Thymus (tissue), 11 donors: ENCODE measurements at regions not wholly inside any gene's neighbourhood (a gene's known extent, or its start where the extent isn't known, plus 50 kb on each side); places are given as distances from the start of the nearest gene placed in this dataset.

ENCODE experiments used
- DNase-seq, 9 donors: peaks; one replicate each; pipeline ENCODE4 v3.0.0-alpha.2; 2013; ENCODE audit warnings: low spot score in 9 of 9, low read depth in 6 of 9, missing footprints in 1 of 9
- H3K27ac ChIP-seq, 2 donors: one replicate each; pipeline ENCODE4 v1.5.1; 2013; ENCODE audit warnings: control low read depth in 1 of 2, low read depth in 1 of 2, low read length in 1 of 2, mild to moderate bottlenecking in 1 of 2, moderate library complexity in 1 of 2
- H3K27me3 ChIP-seq, 2 donors: one replicate each; pipeline ENCODE4 v1.5.1; 2013; ENCODE audit warnings: low read length in 1 of 2; ENCODE audit not compliant: control insufficient read depth in 2 of 2, insufficient read depth in 1 of 2
- H3K36me3 ChIP-seq, 2 donors: one replicate each; pipeline ENCODE4 v1.5.1; 2013; ENCODE audit warnings: low read length in 1 of 2, mild to moderate bottlenecking in 1 of 2, moderate library complexity in 1 of 2; ENCODE audit not compliant: control insufficient read depth in 2 of 2, insufficient read depth in 2 of 2
- H3K4me1 ChIP-seq, 2 donors: one replicate each; pipeline ENCODE4 v1.5.1; 2013; ENCODE audit warnings: low read length in 2 of 2; ENCODE audit not compliant: control insufficient read depth in 2 of 2, insufficient read depth in 2 of 2
- H3K4me3 ChIP-seq, 2 donors: one replicate each; pipeline ENCODE4 v1.5.1; 2013; ENCODE audit warnings: low read length in 2 of 2, control low read depth in 1 of 2, mild to moderate bottlenecking in 1 of 2
- H3K9me3 ChIP-seq, 2 donors: one replicate each; pipeline ENCODE4 v1.5.1; 2013; ENCODE audit warnings: low read length in 1 of 2, mild to moderate bottlenecking in 1 of 2; ENCODE audit not compliant: control insufficient read depth in 2 of 2, insufficient read depth in 1 of 2
- WGBS: extraction: QIAGEN DNeasy Blood & Tissue Kit; methylation state at CpG from one replicate; pipeline ENCODE4 v1.1.7; 2013; 5-methylcytosine and 5-hydroxymethylcytosine counted together
- donor health status: healthy.

DNA sequence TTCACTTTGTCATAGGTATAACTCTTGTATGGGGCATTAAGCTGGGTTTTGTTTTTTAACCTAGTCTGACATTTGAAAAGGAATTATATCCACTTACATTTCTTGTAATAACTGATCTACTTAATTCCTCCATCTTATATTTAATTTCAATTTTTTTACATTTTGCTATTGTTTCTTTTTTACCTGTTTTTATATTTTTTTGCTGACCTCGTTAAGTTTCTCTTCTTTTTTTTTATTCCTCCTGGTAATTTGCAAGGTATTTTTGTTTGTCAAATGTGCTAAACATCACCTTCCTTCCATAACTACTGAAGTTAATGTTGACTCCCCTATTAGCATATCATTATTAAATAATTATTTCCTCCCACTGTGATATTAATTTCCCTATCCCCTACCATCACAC, 87.7 kb upstream of the NR2F2 start:
- WGBS, result 96% methylated on average over 1 of the region's 1 CpG
- no peaks in the 10 kb centered on the region for H3K36me3 ChIP-seq
- no peak for DNase-seq

DNA sequence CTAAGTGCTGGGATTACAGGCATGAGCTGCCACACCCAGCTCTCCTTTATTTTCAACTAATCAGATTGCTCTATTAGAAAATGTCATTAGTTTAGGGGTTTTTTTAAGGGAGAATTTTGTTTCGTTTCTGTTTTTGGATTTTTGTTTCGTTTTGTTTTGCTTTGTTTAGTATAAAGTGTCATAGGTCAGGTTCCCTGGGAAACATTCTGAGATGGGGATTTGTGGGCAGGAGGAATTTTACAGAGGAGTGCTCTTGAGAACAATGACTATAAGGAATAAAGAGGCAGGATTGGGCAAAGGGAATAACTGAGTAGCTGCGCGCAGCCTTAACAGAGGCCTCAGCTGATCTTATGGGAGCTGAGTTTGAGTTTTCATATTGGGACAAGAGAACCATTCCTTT, 86.8 kb upstream of the NR2F2 start:
- H3K4me1 ChIP-seq, result no peaks in the 10 kb centered on the region
- H3K27ac ChIP-seq, result no peak overlapping the region
- WGBS, result 90% methylated on average over 4 of the region's 4 CpGs
- no peaks in the 10 kb centered on the region for H3K27me3 ChIP-seq
- no peak for DNase-seq
- no peak overlapping the region for H3K4me3 ChIP-seq
- no peaks in the 10 kb centered on the region for H3K9me3 ChIP-seq
- no peaks in the 10 kb centered on the region for H3K36me3 ChIP-seq

More for the DNA sequence above, 87.7 kb upstream of the NR2F2 start:
- H3K4me1 ChIP-seq, result no peaks in the 10 kb centered on the region
- H3K27me3 ChIP-seq, result no peaks in the 10 kb centered on the region
- no peak overlapping the region for H3K27ac ChIP-seq
- H3K4me3 ChIP-seq, result no peak overlapping the region
- H3K9me3 ChIP-seq, result no peaks in the 10 kb centered on the region

DNA sequence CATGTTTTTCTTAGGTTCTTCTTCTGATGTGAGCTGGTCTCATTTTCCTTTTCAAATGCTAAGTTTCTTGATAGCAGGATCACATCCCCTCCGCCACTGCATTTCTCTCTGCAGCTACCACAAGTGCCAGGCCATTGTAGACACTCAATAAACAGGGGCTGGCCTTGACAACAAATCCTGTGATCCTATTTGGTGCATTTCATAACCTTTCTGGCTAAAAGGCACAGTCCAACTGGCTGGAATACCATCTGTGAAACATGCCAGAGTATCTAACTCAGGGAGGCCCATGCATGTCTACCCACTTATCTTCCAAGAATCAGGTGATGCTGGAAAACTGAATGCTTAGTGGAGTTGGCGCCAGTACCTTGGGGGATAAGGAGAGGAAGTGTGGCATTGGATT, 85.2 kb upstream of the NR2F2 start:
- no peak for DNase-seq
- no peak overlapping the region for H3K4me3 ChIP-seq
- H3K36me3 ChIP-seq, result no peaks in the 10 kb centered on the region
- WGBS, result 89% methylated on average over 2 of the region's 2 CpGs
- H3K27me3 ChIP-seq, result no peaks in the 10 kb centered on the region
- no peaks in the 10 kb centered on the region for H3K4me1 ChIP-seq
- H3K9me3 ChIP-seq, result no peaks in the 10 kb centered on the region
- no peak overlapping the region for H3K27ac ChIP-seq

DNA sequence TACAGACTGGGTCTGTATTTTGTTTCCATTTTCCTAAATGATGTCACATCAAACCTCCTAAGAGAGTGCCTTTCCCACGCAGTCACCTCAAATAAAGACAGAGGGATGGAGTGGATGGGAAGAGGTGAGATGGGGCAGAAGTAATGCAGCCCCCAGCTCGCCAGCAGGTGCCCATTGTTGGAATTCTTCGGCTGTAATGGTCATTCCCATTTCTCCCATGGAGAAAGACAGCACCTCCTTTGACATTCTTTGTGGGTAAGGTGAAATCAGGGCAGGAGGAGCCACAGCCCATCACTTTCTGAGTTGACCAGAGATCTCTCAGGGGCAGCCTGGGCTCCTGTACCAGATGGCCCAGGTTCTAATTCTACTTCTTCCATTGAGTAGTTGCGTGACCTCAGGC, 84.4 kb upstream of the NR2F2 start:
- Histone ChIP-seq H3K27ac (no peak overlapping the region), H3K4me3 (no peak overlapping the region), H3K27me3 (no peaks in the 10 kb centered on the region), H3K36me3 (no peaks in the 10 kb centered on the region), H3K9me3 (no peaks in the 10 kb centered on the region), H3K4me1 (no peaks in the 10 kb centered on the region)
- 84% methylated on average over 4 of the region's 4 CpGs for WGBS
- DNase-seq, result no peak

DNA sequence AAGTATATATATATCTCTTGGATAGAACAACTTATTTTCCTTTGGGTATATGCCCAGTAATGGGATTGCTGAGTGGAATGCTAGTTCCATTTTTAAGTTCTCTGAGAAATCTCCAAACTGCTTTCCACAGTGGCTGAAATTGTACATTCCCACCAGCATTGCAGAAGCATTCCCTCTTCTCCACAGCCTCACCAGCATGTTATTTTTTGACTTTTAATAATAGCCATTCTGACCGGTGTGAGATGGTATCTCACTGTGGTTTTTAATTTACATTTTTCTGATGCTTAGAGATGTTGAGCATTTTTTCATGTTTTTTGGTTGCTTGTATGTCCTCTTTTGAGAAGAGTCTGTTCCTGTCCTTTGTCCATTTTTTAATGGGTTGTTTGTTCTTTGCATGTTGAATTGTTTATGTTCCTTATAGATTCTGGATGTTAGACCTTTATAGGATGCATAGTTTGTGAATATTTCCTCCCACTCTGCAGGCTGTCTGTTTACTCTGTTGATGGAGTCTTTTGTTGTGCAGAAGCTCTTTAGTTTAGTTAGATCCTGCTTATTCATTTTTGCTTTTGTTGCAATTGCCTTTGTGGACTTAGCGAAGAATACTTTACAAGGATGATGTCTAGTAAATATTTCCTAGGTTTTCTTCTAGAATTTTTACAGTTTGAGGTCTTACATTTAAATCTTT, 82.7 kb upstream of the NR2F2 start:
- no peaks in the 10 kb centered on the region for H3K9me3 ChIP-seq
- 92% methylated on average over 2 of the region's 2 CpGs for WGBS
- DNase-seq, result no peak
- no peaks in the 10 kb centered on the region for H3K4me1 ChIP-seq
- H3K4me3 ChIP-seq, result no peak overlapping the region
- no peaks in the 10 kb centered on the region for H3K27me3 ChIP-seq
- H3K27ac ChIP-seq, result no peak overlapping the region
- no peaks in the 10 kb centered on the region for H3K36me3 ChIP-seq

- 97% methylated on average over 5 of the region's 5 CpGs for WGBS
- no peak overlapping the region for H3K27ac ChIP-seq
- no peaks in the 10 kb centered on the region for H3K4me1 ChIP-seq
- no peaks in the 10 kb centered on the region for H3K9me3 ChIP-seq
- DNase-seq, result no peak
- H3K4me3 ChIP-seq, result no peak overlapping the region
- no peaks in the 10 kb centered on the region for H3K36me3 ChIP-seq
- no peaks in the 10 kb centered on the region for H3K27me3 ChIP-seq
These were observed 78.4 kb upstream of the NR2F2 start for GRCh38 chr15:96252148-96252547.

GRCh38 chr15:96253006-96253747, 77.3 kb upstream of the NR2F2 start:
- H3K27me3 ChIP-seq, result no peaks in the 10 kb centered on the region
- 77% methylated on average over 7 of the region's 7 CpGs for WGBS
- no peaks in the 10 kb centered on the region for H3K4me1 ChIP-seq
- H3K9me3 ChIP-seq, result no peaks in the 10 kb centered on the region
- H3K27ac ChIP-seq, result no peak overlapping the region
- no peak for DNase-seq
- no peak overlapping the region for H3K4me3 ChIP-seq
- H3K36me3 ChIP-seq, result no peaks in the 10 kb centered on the region

DNA sequence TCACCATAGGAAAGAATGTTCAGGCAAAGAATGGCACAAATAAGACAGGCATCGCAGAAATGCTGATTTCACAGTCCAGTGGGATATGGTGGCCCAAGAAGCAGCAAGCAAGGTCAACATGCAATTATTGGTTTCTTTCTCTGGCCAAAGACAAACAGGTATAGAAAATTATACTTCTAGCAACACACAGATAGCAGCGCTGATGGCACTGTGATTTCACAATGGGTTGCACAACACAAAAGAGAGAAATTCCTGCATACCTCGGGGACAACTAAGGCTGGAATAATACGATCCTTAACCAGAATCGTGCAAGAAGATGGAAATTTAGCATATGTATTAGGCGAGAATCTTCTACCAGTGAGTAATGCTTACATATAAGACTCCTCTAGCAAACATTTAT, 76.3 kb upstream of the NR2F2 start:
- no peak overlapping the region for H3K4me3 ChIP-seq
- H3K36me3 ChIP-seq, result no peaks in the 10 kb centered on the region
- no peak overlapping the region for H3K27ac ChIP-seq
- no peaks in the 10 kb centered on the region for H3K27me3 ChIP-seq
- WGBS, result 87% methylated on average over 6 of the region's 6 CpGs
- no peaks in the 10 kb centered on the region for H3K4me1 ChIP-seq
- H3K9me3 ChIP-seq, result no peaks in the 10 kb centered on the region
- no peak for DNase-seq

GRCh38 chr15:96255599-96255998, 74.9 kb upstream of the NR2F2 start:
- no peak overlapping the region for H3K4me3 ChIP-seq
- no peaks in the 10 kb centered on the region for H3K27me3 ChIP-seq
- no peaks in the 10 kb centered on the region for H3K9me3 ChIP-seq
- WGBS, result 96% methylated on average over 1 of the region's 1 CpG
- no peaks in the 10 kb centered on the region for H3K4me1 ChIP-seq
- no peaks in the 10 kb centered on the region for H3K36me3 ChIP-seq
- DNase-seq, result no peak
- H3K27ac ChIP-seq, result no peak overlapping the region
